Aorta (tissue), 5 donors: ENCODE measurements at regions not wholly inside any gene's neighbourhood (a gene's known extent, or its start where the extent isn't known, plus 50 kb on each side); places are given as distances from the start of the nearest gene placed in this dataset.

Experiments used
- ATAC-seq: fragments of 200-7000 bp; cut with Tn5 transposase; one replicate; pipeline ENCODE4 v1.9.1; 2022; ENCODE audit warnings: moderate library complexity; ENCODE audit not compliant: low FRiP score
- DNase-seq, 2 donors: peaks; one replicate each; pipeline ENCODE4 v3.0.0-alpha.2; 2020
- H3K27ac ChIP-seq, 2 donors: one replicate each; pipeline ENCODE4 v1.5.1; 2013; ENCODE audit warnings: low read length in 2 of 2, mild to moderate bottlenecking in 2 of 2, moderate library complexity in 2 of 2, control low read depth in 1 of 2, inconsistent platforms in 1 of 2, low read depth in 1 of 2
- H3K27me3 ChIP-seq, 2 donors: one replicate each; pipeline ENCODE4 v1.6.1; 2013; ENCODE audit warnings: control low read depth in 1 of 2, low read length in 1 of 2, mild to moderate bottlenecking in 1 of 2, moderate library complexity in 1 of 2; ENCODE audit not compliant: insufficient read depth in 2 of 2, control insufficient read depth in 1 of 2
- H3K36me3 ChIP-seq, 2 donors: one replicate each; pipeline ENCODE4 v1.6.1; 2013; ENCODE audit warnings: control low read depth in 1 of 2, low read length in 1 of 2, mild to moderate bottlenecking in 1 of 2; ENCODE audit not compliant: insufficient read depth in 2 of 2, control insufficient read depth in 1 of 2
- H3K4me1 ChIP-seq, 2 donors: one replicate each; pipeline ENCODE4 v1.6.1; 2013; ENCODE audit warnings: low read length in 2 of 2, control low read depth in 1 of 2, mild to moderate bottlenecking in 1 of 2, moderate library complexity in 1 of 2; ENCODE audit not compliant: insufficient read depth in 2 of 2, control insufficient read depth in 1 of 2
- H3K4me3 ChIP-seq, 2 donors: one replicate each; pipeline ENCODE4 v1.5.1; 2013; ENCODE audit warnings: low read length in 2 of 2, control low read depth in 1 of 2, mild to moderate bottlenecking in 1 of 2
- H3K9me3 ChIP-seq: one replicate; pipeline ENCODE4 v1.6.1; 2013; ENCODE audit warnings: mild to moderate bottlenecking, low read length; ENCODE audit not compliant: control insufficient read depth
- WGBS, 2 donors: extraction: QIAGEN DNeasy Blood & Tissue Kit; methylation state at CpG; one replicate each; pipeline ENCODE4 v1.1.7; 2013; 5-methylcytosine and 5-hydroxymethylcytosine counted together
- intact Hi-C, 2 donors: fragments of 100-400 bp; cut with DNase I; formaldehyde crosslinking; loops; one replicate each; pipeline versions ENCODE4 v1.14.2 to v1.15.0; 2022
- donor health status: healthy with polysubstance abuse.
- donor health status: Bipolar disorder and iron deficiency.
- donor health status: DM: no; HTN: no; CAD: no.
- donor health status: DM: no; HTN: no; CAD: no.
- donor health status: DM: yes; HTN: yes; CAD: no.

- no peaks in the 10 kb centered on the region for H3K36me3 ChIP-seq
- no peak overlapping the region for H3K27ac ChIP-seq
- peaks cover 1% of the 10 kb centered on the region for H3K9me3 ChIP-seq
- intact Hi-C loops = no loop called here
- DNase-seq (no peak), ATAC-seq (no peak)
- no peak overlapping the region for H3K4me3 ChIP-seq
- no peaks in the 10 kb centered on the region for H3K4me1 ChIP-seq
- H3K27me3 ChIP-seq = no peaks in the 10 kb centered on the region
- WGBS, 2 donors = 38 to 60% methylated on average over 2 of the region's 2 CpGs
Measured at GRCh38 chr1:98217601-98218000, 296.8 kb upstream of the DPYD start.

GRCh38 chr1:98216304-98216703 is 295.5 kb upstream of the DPYD start:
- WGBS, 2 donors = 46 to 55% methylated on average over 5 of the region's 5 CpGs
- Histone ChIP-seq H3K4me1 (no peaks in the 10 kb centered on the region), H3K27me3 (no peaks in the 10 kb centered on the region), H3K9me3 (peaks cover 1% of the 10 kb centered on the region), H3K36me3 (no peaks in the 10 kb centered on the region), H3K4me3 (no peak overlapping the region), H3K27ac (no peak overlapping the region)
- intact Hi-C loops = no loop called here
- DNase-seq (no peak), ATAC-seq (no peak)

- intact Hi-C loops = no loop called here
- Histone ChIP-seq H3K27ac (no peak overlapping the region), H3K4me1 (no peaks in the 10 kb centered on the region), H3K36me3 (no peaks in the 10 kb centered on the region), H3K4me3 (no peak overlapping the region), H3K27me3 (no peaks in the 10 kb centered on the region), H3K9me3 (peaks cover 3% of the 10 kb centered on the region)
- ATAC-seq (no peak), DNase-seq (no peak)
- WGBS, 2 donors = 83 to 94% methylated on average over 2 of the region's 2 CpGs
Measured at GRCh38 chr1:98211271-98211845, 290.5 kb upstream of the DPYD start.

GRCh38 chr1:98210563-98210962 is 289.7 kb upstream of the DPYD start:
- Histone ChIP-seq H3K9me3 (peaks cover 2% of the 10 kb centered on the region), H3K27ac (no peak overlapping the region), H3K4me3 (no peak overlapping the region), H3K27me3 (no peaks in the 10 kb centered on the region), H3K36me3 (no peaks in the 10 kb centered on the region), H3K4me1 (no peaks in the 10 kb centered on the region)
- intact Hi-C loops = no loop called here
- no peak for ATAC-seq
- 88 to 91% methylated on average over 3 of the region's 3 CpGs for WGBS, 2 donors
- no peak for DNase-seq

GRCh38 chr1:98210064-98210463 is 289.2 kb upstream of the DPYD start:
- intact Hi-C loops = no loop called here
- DNase-seq (no peak), ATAC-seq (no peak)
- no peaks in the 10 kb centered on the region for H3K4me1 ChIP-seq
- no peaks in the 10 kb centered on the region for H3K36me3 ChIP-seq
- H3K27ac ChIP-seq = no peak overlapping the region
- H3K9me3 ChIP-seq = peaks cover 1% of the 10 kb centered on the region
- H3K27me3 ChIP-seq = no peaks in the 10 kb centered on the region
- H3K4me3 ChIP-seq = no peak overlapping the region
- WGBS, 2 donors = 14 to 15% methylated on average over 7 of the region's 7 CpGs

GRCh38 chr1:98205291-98206017 is 284.6 kb upstream of the DPYD start:
- ATAC-seq (no peak), DNase-seq (no peak)
- WGBS, 2 donors = 46 to 53% methylated on average over 1 of the region's 1 CpG
- Histone ChIP-seq H3K9me3 (peaks cover 1% of the 10 kb centered on the region), H3K27me3 (no peaks in the 10 kb centered on the region), H3K4me1 (no peaks in the 10 kb centered on the region), H3K27ac (no peak overlapping the region), H3K36me3 (no peaks in the 10 kb centered on the region), H3K4me3 (no peak overlapping the region)
- intact Hi-C loops = no loop called here

GRCh38 chr1:98203466-98203865 is 282.6 kb upstream of the DPYD start:
- no peaks in the 10 kb centered on the region for H3K4me1 ChIP-seq
- ATAC-seq (no peak), DNase-seq (no peak)
- no peaks in the 10 kb centered on the region for H3K36me3 ChIP-seq
- H3K9me3 ChIP-seq = peaks cover 1% of the 10 kb centered on the region
- H3K27ac ChIP-seq = no peak overlapping the region
- no peaks in the 10 kb centered on the region for H3K27me3 ChIP-seq
- H3K4me3 ChIP-seq = no peak overlapping the region
- intact Hi-C loops = no loop called here
- 32 to 33% methylated on average over 2 of the region's 2 CpGs for WGBS, 2 donors

- no peak overlapping the region for H3K27ac ChIP-seq
- WGBS, 2 donors = 8 to 14% methylated on average over 4 of the region's 4 CpGs
- no peak for ATAC-seq
- no peak overlapping the region for H3K4me3 ChIP-seq
- no peaks in the 10 kb centered on the region for H3K36me3 ChIP-seq
- H3K27me3 ChIP-seq = no peaks in the 10 kb centered on the region
- no peak for DNase-seq
- H3K4me1 ChIP-seq = no peaks in the 10 kb centered on the region
- H3K9me3 ChIP-seq = no peaks in the 10 kb centered on the region
- intact Hi-C loops = no loop called here
Measured at GRCh38 chr1:98201666-98202081, 280.8 kb upstream of the DPYD start.

GRCh38 chr1:98197356-98197755 is 276.5 kb upstream of the DPYD start:
- DNase-seq (no peak), ATAC-seq (no peak)
- H3K9me3 ChIP-seq = no peaks in the 10 kb centered on the region
- WGBS, 2 donors = 21 to 24% methylated on average over 3 of the region's 3 CpGs
- no peaks in the 10 kb centered on the region for H3K4me1 ChIP-seq
- H3K27ac ChIP-seq = no peak overlapping the region
- no peaks in the 10 kb centered on the region for H3K36me3 ChIP-seq
- H3K4me3 ChIP-seq = no peak overlapping the region
- intact Hi-C loops = no loop called here
- H3K27me3 ChIP-seq = no peaks in the 10 kb centered on the region
